A673 (cell line): ENCODE measurements at regions not wholly inside any gene's neighbourhood (a gene's known extent, or its start where the extent isn't known, plus 50 kb on each side); places are given as distances from the start of the nearest gene placed in this dataset.

Experiments
- EZH2 ChIP-seq: fragments of 200-600 bp; sonication (generic); IDR thresholded peaks from 2 replicates; pipeline ENCODE4 v1.6.1; 2017; ENCODE audit warnings: borderline replicate concordance, low read depth, mild to moderate bottlenecking, mixed read lengths, antibody characterized with exemption, low read length; ENCODE audit not compliant: poor library complexity, severe bottlenecking
- TF ChIP-seq, protein P1 (sequence below): fragments of 300-800, 200-600 bp; sonication (generic); conservative IDR thresholded peaks from 2 replicates; pipeline ENCODE4 v1.5.1; 2017; ENCODE audit warnings: low read depth, mild to moderate bottlenecking, antibody characterized with exemption, low read length, moderate library complexity, mixed read lengths

GRCh38 chr15:93942269-93942694 lies 289.1 kb upstream of the MCTP2 start:
- TF ChIP-seq, protein P1, sequence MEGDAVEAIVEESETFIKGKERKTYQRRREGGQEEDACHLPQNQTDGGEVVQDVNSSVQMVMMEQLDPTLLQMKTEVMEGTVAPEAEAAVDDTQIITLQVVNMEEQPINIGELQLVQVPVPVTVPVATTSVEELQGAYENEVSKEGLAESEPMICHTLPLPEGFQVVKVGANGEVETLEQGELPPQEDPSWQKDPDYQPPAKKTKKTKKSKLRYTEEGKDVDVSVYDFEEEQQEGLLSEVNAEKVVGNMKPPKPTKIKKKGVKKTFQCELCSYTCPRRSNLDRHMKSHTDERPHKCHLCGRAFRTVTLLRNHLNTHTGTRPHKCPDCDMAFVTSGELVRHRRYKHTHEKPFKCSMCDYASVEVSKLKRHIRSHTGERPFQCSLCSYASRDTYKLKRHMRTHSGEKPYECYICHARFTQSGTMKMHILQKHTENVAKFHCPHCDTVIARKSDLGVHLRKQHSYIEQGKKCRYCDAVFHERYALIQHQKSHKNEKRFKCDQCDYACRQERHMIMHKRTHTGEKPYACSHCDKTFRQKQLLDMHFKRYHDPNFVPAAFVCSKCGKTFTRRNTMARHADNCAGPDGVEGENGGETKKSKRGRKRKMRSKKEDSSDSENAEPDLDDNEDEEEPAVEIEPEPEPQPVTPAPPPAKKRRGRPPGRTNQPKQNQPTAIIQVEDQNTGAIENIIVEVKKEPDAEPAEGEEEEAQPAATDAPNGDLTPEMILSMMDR = no peak
- no peak for TF ChIP-seq EZH2
